ENCODE measurements at regions not wholly inside any gene's neighbourhood (a gene's known extent, or its start where the extent isn't known, plus 50 kb on each side); places are given as distances from the start of the nearest gene placed in this dataset.

DNA sequence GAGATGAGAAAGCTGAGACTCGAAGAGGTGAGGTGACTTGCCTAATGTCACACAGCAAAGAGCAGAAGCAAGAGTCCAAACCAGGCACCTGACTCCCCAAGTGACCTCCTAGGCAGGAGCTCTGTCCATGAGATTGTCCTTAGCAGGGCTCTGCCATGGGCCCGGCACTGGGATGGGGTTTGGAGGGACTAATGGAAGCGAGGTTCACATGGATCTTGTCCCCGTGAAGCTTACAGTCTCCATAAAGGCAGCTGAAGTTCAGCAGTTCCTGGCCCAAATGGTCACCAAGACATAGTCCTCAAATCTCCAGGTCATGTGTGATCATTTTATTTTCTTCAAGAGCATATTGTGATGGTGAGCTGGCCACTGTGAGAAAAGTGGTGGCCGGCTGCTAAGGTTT is 57.0 kb upstream of the AFF3 start:
- ChIA-PET CTCF (ENCODE audit: unreplicated experiment) (no interaction called here), POLR2A (interaction anchor here (0.9 to 1.4 kb wide), 2 partner anchors 22 to 93 kb away, joined by 3 to 7 read pairs; no protein-coding TSS in a partner anchor)
- Histone ChIP-seq H3K36me3 (ENCODE audit: insufficient read depth, low read length) (no peaks in the 10 kb centered on the region), H3K9me2 (ENCODE audit: insufficient read depth, low read length) (no peaks in the 10 kb centered on the region), H3K27ac (ENCODE audit: low read depth, low read length, poor library complexity, severe bottlenecking) (no peak overlapping the region), H3K4me3 (ENCODE audit: low read depth, low read length, poor library complexity, severe bottlenecking) (no peak overlapping the region), H2AFZ (ENCODE audit: low read length) (no peak overlapping the region), H3K4me2 (ENCODE audit: low read length) (no peak overlapping the region), H4K20me1 (ENCODE audit: insufficient read depth, low read length) (no peaks in the 10 kb centered on the region), H3K9me3 (ENCODE audit: low read length) (no peaks in the 10 kb centered on the region), H3K79me2 (ENCODE audit: insufficient read depth, low read depth, low read length) (no peaks in the 10 kb centered on the region), H3K4me1 (ENCODE audit: insufficient read depth, low read length, poor library complexity, severe bottlenecking) (no peaks in the 10 kb centered on the region)
- no peak for DNase-seq (ENCODE audit: low spot score)
- intact Hi-C loops (cut with micrococcal nuclease; ENCODE audit: unreplicated experiment) = no loop called here
- TF ChIP-seq, protein P1, sequence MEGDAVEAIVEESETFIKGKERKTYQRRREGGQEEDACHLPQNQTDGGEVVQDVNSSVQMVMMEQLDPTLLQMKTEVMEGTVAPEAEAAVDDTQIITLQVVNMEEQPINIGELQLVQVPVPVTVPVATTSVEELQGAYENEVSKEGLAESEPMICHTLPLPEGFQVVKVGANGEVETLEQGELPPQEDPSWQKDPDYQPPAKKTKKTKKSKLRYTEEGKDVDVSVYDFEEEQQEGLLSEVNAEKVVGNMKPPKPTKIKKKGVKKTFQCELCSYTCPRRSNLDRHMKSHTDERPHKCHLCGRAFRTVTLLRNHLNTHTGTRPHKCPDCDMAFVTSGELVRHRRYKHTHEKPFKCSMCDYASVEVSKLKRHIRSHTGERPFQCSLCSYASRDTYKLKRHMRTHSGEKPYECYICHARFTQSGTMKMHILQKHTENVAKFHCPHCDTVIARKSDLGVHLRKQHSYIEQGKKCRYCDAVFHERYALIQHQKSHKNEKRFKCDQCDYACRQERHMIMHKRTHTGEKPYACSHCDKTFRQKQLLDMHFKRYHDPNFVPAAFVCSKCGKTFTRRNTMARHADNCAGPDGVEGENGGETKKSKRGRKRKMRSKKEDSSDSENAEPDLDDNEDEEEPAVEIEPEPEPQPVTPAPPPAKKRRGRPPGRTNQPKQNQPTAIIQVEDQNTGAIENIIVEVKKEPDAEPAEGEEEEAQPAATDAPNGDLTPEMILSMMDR (conservative IDR thresholded peaks at IDR 0.05; ENCODE audit: low read length) = no peak
- TF ChIP-seq EZH2phosphoT487 (IDR thresholded peaks at IDR 0.05; ENCODE audit: borderline replicate concordance, low read depth, low read length) = no peak
- BruUV-seq (replicated peaks) = no TSS peak

GRCh38 chr2:100198461-100199230 is 56.3 kb upstream of the AFF3 start:
- Histone ChIP-seq H3K36me3 (ENCODE audit: insufficient read depth, low read length) (no peaks in the 10 kb centered on the region), H2AFZ (ENCODE audit: low read length) (no peak overlapping the region), H3K4me3 (ENCODE audit: low read depth, low read length, poor library complexity, severe bottlenecking) (no peak overlapping the region), H4K20me1 (ENCODE audit: insufficient read depth, low read length) (no peaks in the 10 kb centered on the region), H3K4me2 (ENCODE audit: low read length) (no peak overlapping the region), H3K9me2 (ENCODE audit: insufficient read depth, low read length) (no peaks in the 10 kb centered on the region), H3K79me2 (ENCODE audit: insufficient read depth, low read depth, low read length) (no peaks in the 10 kb centered on the region), H3K27ac (ENCODE audit: low read depth, low read length, poor library complexity, severe bottlenecking) (no peak overlapping the region), H3K9me3 (ENCODE audit: low read length) (no peaks in the 10 kb centered on the region), H3K4me1 (ENCODE audit: insufficient read depth, low read length, poor library complexity, severe bottlenecking) (no peaks in the 10 kb centered on the region)
- BruUV-seq (replicated peaks) = no TSS peak
- ChIA-PET CTCF (ENCODE audit: unreplicated experiment) (no interaction called here), POLR2A (no interaction called here)
- intact Hi-C loops (cut with micrococcal nuclease; ENCODE audit: unreplicated experiment) = no loop called here
- DNase-seq (ENCODE audit: low spot score) = no peak
- TF ChIP-seq, protein P1 (conservative IDR thresholded peaks at IDR 0.05; ENCODE audit: low read length) = no peak
- TF ChIP-seq EZH2phosphoT487 (IDR thresholded peaks at IDR 0.05; ENCODE audit: borderline replicate concordance, low read depth, low read length) = no peak

DNA sequence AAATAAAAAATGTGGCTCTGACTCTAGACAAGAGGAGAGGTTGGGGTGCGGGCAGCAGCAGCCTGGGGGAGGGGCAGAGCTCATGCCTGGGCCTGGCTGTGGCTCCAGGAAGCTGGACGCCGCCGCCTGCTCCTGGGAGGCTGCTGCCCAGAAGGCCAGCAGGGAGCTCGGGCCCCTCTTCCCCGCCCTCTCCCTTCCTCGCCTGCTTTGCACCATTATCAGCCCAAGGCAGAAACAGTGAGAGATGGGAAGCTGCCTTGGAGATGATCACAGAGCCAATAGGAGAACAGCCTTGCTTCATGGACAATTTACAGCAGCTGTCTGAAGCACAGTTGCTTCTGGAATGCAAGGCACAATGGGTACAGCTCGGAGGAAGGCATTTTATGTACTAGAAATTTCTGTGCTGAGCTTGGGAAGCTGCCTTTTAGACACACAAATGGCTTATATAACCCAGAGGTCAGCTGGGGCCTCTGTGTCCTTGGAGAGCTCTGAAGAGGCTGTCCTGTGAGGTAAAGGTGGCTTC is 55.3 kb upstream of the AFF3 start:
- intact Hi-C loops (cut with micrococcal nuclease; ENCODE audit: unreplicated experiment) = no loop called here
- no peak for TF ChIP-seq EZH2phosphoT487 (IDR thresholded peaks at IDR 0.05; ENCODE audit: borderline replicate concordance, low read depth, low read length)
- TF ChIP-seq, protein P1 (conservative IDR thresholded peaks at IDR 0.05; ENCODE audit: low read length) = no peak
- Histone ChIP-seq H4K20me1 (ENCODE audit: insufficient read depth, low read length) (no peaks in the 10 kb centered on the region), H3K79me2 (ENCODE audit: insufficient read depth, low read depth, low read length) (no peaks in the 10 kb centered on the region), H3K4me2 (ENCODE audit: low read length) (no peak overlapping the region), H3K9me2 (ENCODE audit: insufficient read depth, low read length) (no peaks in the 10 kb centered on the region), H3K27ac (ENCODE audit: low read depth, low read length, poor library complexity, severe bottlenecking) (no peak overlapping the region), H3K9me3 (ENCODE audit: low read length) (no peaks in the 10 kb centered on the region), H3K4me3 (ENCODE audit: low read depth, low read length, poor library complexity, severe bottlenecking) (no peak overlapping the region), H3K4me1 (ENCODE audit: insufficient read depth, low read length, poor library complexity, severe bottlenecking) (no peaks in the 10 kb centered on the region), H2AFZ (ENCODE audit: low read length) (no peak overlapping the region), H3K36me3 (ENCODE audit: insufficient read depth, low read length) (no peaks in the 10 kb centered on the region)
- BruUV-seq (replicated peaks) = no TSS peak
- DNase-seq (ENCODE audit: low spot score) = no peak
- CTCF ChIA-PET (ENCODE audit: unreplicated experiment) = no interaction called here
- POLR2A ChIA-PET = no interaction called here

Data from OCI-LY7 (cell line).